GM19035 (cell line): ENCODE measurements at regions not wholly inside any gene's neighbourhood (a gene's known extent, or its start where the extent isn't known, plus 50 kb on each side); places are given as distances from the start of the nearest gene placed in this dataset.
"Not testable (repeated sequence)": the region's sequence is repeated elsewhere in the genome, so short reads cannot be mapped to it uniquely, and the experiment has no call there.

Experiments used
- ATAC-seq: cut with Tn5 transposase; IDR thresholded peaks from one replicate; pipeline ENCODE4 v1.9.1; 2021; ENCODE audit not compliant: unreplicated experiment

GRCh38 chr15:19944261-19944888, 597.2 kb downstream of the GOLGA6L6 start:
- no peak for ATAC-seq

GRCh38 chr15:19943515-19943914, 598.1 kb downstream of the GOLGA6L6 start:
- ATAC-seq, result no peak

- ATAC-seq, result not testable (repeated sequence)
Measured at GRCh38 chr15:19903281-19903680, 638.3 kb downstream of the GOLGA6L6 start.

- ATAC-seq, result not testable (repeated sequence)
Measured at GRCh38 chr15:19902388-19902787, 639.2 kb downstream of the GOLGA6L6 start.

- not testable (repeated sequence) for ATAC-seq
Measured at GRCh38 chr15:19901414-19901813, 640.2 kb downstream of the GOLGA6L6 start.

GRCh38 chr15:19899021-19899824, 642.4 kb downstream of the GOLGA6L6 start:
- ATAC-seq, result no peak

- not testable (repeated sequence) for ATAC-seq
Measured at GRCh38 chr15:19888811-19889210, 652.8 kb downstream of the GOLGA6L6 start.

GRCh38 chr15:19844061-19844460, 697.5 kb downstream of the GOLGA6L6 start:
- ATAC-seq, result not testable (repeated sequence)
